ENCODE measurements at regions not wholly inside any gene's neighbourhood (a gene's known extent, or its start where the extent isn't known, plus 50 kb on each side); places are given as distances from the start of the nearest gene placed in this dataset.
"Not testable (repeated sequence)": the region's sequence is repeated elsewhere in the genome, so short reads cannot be mapped to it uniquely, and the experiment has no call there.

DNA sequence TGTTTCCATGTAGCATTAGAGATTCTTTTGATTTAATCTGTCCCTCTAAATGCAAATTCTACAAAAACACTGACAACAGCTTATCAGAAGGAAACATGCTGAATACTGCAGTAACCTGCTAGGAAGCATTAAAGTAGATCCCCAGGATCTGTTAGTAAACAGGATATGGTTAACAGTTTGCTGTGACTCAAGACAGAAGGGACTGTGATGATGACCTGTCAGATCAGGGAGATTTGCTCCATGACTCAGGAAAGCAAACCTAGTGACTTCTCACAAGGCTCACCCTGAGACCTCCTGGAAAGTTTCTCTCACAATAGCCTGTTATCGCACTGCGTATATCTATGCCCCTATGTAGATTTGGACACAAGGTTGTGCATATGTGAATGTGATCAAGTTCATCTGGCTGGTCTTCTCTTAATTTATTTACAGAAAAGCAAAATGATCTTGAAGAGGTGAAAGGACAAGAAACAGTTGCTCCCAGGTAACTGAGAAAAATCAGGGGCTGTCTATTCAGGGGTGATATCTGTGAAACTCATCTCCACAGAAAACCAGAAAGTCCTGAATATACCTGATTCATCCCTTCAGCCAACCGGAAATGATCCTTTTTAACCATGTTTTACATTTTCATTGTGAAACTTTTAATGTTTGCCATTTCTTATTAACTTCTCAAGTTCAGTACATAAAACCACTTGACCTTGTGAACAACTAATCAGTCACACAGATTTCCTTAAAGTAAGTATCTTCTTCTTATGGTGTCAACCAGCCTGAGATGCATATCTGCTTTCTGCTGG lies 333.1 kb upstream of the COX7C start:
- H3K9ac ChIP-seq (ENCODE audit: low read depth, low read length); H3K36me3 ChIP-seq (ENCODE audit: control insufficient read depth, insufficient read depth, low read length); H3K4me3 ChIP-seq (ENCODE audit: low read depth, low read length); H3K9me3 ChIP-seq (ENCODE audit: control insufficient read depth, insufficient read depth, low read length); H3K4me1 ChIP-seq (ENCODE audit: control insufficient read depth, insufficient read depth, low read length); H3K27me3 ChIP-seq (ENCODE audit: control insufficient read depth, insufficient read depth, low read length): not testable (repeated sequence)
- peak overlapping the region; percentile 45 for H3K27ac ChIP-seq (ENCODE audit: low read depth, low read length)

DNA sequence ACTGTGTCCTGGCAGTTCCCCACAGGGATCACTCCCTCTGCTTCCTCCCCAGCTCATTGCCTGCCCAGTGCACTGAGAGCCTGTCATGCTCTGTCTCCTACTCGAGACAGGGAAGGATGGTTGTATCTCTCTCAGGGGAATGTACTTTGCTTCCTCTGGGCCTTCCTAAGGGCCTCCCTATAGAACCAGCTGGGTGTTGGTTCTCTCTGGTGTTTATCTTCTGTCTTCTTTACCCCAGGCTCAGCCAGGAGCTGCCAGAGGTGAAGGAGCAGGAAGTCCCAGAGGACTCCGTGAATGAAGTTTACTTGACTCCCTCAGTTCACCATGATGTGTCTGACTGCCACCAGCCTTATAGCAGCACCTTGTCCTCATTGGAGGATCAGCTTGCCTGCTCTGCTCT lies 330.3 kb upstream of the COX7C start:
- not testable (repeated sequence) for H3K9ac ChIP-seq (ENCODE audit: low read depth, low read length); H3K4me1 ChIP-seq (ENCODE audit: control insufficient read depth, insufficient read depth, low read length); H3K4me3 ChIP-seq (ENCODE audit: low read depth, low read length); H3K27me3 ChIP-seq (ENCODE audit: control insufficient read depth, insufficient read depth, low read length); H3K9me3 ChIP-seq (ENCODE audit: control insufficient read depth, insufficient read depth, low read length); H3K36me3 ChIP-seq (ENCODE audit: control insufficient read depth, insufficient read depth, low read length); H3K27ac ChIP-seq (ENCODE audit: low read depth, low read length)

DNA sequence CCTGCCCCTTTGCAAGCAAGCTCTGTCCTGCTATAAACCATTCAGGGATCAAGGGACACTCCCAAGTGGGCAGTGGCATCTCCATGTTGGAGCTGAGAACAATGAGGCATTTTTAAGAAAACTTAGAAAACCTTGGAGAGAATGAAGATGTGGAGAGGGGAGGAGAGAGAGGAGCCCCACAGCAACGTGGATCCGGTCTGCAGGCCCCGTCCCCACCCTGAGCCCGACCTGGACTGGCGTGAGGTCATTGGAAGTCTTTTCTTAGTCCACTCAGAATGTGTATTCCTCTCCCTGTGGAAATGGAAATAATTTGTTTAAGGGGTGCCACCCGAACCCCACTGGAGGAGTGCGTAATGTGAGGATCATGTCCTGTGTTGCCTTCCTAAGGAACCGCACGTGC lies 328.0 kb upstream of the COX7C start:
- not testable (repeated sequence) for H3K9me3 ChIP-seq (ENCODE audit: control insufficient read depth, insufficient read depth, low read length); H3K36me3 ChIP-seq (ENCODE audit: control insufficient read depth, insufficient read depth, low read length); H3K9ac ChIP-seq (ENCODE audit: low read depth, low read length); H3K27me3 ChIP-seq (ENCODE audit: control insufficient read depth, insufficient read depth, low read length); H3K4me3 ChIP-seq (ENCODE audit: low read depth, low read length); H3K4me1 ChIP-seq (ENCODE audit: control insufficient read depth, insufficient read depth, low read length); H3K27ac ChIP-seq (ENCODE audit: low read depth, low read length)

DNA sequence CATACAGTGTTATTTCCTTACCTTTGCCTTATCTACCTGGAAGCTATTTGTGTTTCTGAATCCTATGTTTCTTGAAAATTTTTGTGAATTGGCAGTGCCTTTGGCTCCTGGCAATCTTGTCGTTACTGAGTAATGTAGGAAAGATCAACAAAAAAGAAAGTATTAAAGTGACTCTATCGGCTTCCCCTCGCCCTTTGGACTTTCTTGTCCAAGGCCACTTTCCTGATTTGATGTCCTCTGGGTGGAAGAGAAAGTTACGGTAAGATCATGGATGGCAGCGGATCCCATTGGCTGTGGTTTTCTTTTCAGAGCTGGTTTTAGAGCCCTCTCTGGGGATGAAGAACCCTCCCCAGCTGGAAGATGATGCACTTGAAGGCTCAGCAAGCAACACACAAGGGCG lies 324.9 kb upstream of the COX7C start:
- not testable (repeated sequence) for H3K9me3 ChIP-seq (ENCODE audit: control insufficient read depth, insufficient read depth, low read length); H3K9ac ChIP-seq (ENCODE audit: low read depth, low read length); H3K4me1 ChIP-seq (ENCODE audit: control insufficient read depth, insufficient read depth, low read length); H3K36me3 ChIP-seq (ENCODE audit: control insufficient read depth, insufficient read depth, low read length); H3K27ac ChIP-seq (ENCODE audit: low read depth, low read length); H3K4me3 ChIP-seq (ENCODE audit: low read depth, low read length); H3K27me3 ChIP-seq (ENCODE audit: control insufficient read depth, insufficient read depth, low read length)

DNA sequence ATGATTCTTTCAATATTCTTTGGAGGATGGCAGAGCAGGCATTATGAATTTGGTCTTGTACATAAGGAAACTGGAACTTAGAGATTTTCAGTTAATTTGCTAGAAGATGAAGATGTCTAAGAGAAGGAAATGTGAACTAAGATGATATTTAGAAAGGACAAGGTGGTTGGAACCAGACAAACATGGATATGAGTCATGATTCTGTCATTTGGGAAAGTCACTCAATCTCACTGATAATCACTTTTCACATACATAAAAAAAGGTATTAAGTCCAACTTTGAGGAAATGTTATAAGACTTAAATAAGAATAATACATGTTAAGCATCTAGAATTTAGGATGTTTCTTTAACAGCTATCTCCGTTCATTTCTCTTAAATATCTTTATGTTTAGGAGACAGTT lies 315.1 kb upstream of the COX7C start:
- H3K9me3 ChIP-seq (ENCODE audit: control insufficient read depth, insufficient read depth, low read length); H3K36me3 ChIP-seq (ENCODE audit: control insufficient read depth, insufficient read depth, low read length); H3K4me1 ChIP-seq (ENCODE audit: control insufficient read depth, insufficient read depth, low read length); H3K9ac ChIP-seq (ENCODE audit: low read depth, low read length); H3K4me3 ChIP-seq (ENCODE audit: low read depth, low read length); H3K27me3 ChIP-seq (ENCODE audit: control insufficient read depth, insufficient read depth, low read length); H3K27ac ChIP-seq (ENCODE audit: low read depth, low read length): not testable (repeated sequence)

DNA sequence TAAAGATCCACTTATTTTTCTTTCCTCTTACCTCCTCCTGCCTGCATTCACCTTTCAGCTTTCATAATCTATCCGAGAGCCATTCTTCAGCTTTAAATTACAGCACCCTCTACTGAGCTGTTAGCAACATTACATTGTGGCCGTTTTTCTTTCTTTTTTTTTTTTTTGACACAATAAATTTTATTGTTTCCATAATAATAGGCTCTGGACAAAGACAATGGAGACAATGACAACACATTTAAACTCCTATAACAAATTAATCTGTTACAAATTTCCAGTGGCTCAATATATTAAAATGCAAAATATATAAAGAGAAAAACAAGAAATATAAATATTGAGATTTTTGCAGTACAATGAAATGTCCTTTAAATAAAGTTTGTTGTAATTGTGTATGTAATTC lies 312.7 kb upstream of the COX7C start:
- not testable (repeated sequence) for H3K27me3 ChIP-seq (ENCODE audit: control insufficient read depth, insufficient read depth, low read length); H3K36me3 ChIP-seq (ENCODE audit: control insufficient read depth, insufficient read depth, low read length); H3K9ac ChIP-seq (ENCODE audit: low read depth, low read length); H3K4me1 ChIP-seq (ENCODE audit: control insufficient read depth, insufficient read depth, low read length); H3K27ac ChIP-seq (ENCODE audit: low read depth, low read length); H3K4me3 ChIP-seq (ENCODE audit: low read depth, low read length); H3K9me3 ChIP-seq (ENCODE audit: control insufficient read depth, insufficient read depth, low read length)

DNA sequence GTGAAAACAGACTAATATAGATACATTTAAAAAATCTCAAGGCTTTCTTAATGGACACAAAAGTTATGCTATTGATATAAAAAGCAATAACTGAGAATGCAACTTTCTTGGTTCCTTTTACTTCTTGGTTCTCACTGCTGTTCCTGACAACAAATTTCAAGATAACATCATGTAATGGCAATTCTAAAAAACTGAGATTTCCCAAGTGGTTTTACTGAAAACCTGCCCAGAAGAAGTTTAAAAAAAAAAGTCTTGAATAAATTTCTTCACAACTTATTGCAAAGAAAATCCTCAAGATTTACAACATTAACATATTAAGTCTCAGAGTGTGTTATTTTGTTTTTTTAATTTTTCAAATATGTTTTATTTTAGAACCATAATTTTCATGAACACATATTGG lies 302.8 kb upstream of the COX7C start:
- H3K27ac ChIP-seq (ENCODE audit: low read depth, low read length) = no peak overlapping the region
- no peaks in the 10 kb centered on the region for H3K4me1 ChIP-seq (ENCODE audit: control insufficient read depth, insufficient read depth, low read length)
- H3K9me3 ChIP-seq (ENCODE audit: control insufficient read depth, insufficient read depth, low read length) = no peaks in the 10 kb centered on the region
- H3K9ac ChIP-seq (ENCODE audit: low read depth, low read length) = no peak overlapping the region
- H3K27me3 ChIP-seq (ENCODE audit: control insufficient read depth, insufficient read depth, low read length) = no peaks in the 10 kb centered on the region
- H3K4me3 ChIP-seq (ENCODE audit: low read depth, low read length) = no peak overlapping the region
- H3K36me3 ChIP-seq (ENCODE audit: control insufficient read depth, insufficient read depth, low read length) = no peaks in the 10 kb centered on the region

DNA sequence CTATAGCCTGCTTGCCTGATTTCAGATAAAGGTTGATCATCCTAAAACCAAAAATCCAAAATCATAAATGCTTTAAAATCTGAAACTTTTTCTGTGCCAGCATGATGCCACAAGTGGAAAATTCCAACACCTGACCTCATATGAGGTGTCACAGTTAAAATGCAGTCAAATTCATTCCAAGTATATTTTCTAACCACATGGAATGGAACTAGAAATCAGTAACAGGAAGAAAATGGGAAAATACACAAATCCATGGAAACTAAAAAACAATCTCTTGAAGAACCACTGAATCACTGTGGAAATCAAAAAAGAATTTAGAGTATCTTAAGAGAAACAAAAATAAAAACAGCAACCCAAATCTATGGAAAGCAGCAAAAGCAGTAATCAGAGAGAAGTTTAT lies 297.5 kb upstream of the COX7C start:
- Histone ChIP-seq H3K27ac (ENCODE audit: low read depth, low read length) (no peak overlapping the region), H3K9ac (ENCODE audit: low read depth, low read length) (no peak overlapping the region), H3K36me3 (ENCODE audit: control insufficient read depth, insufficient read depth, low read length) (no peaks in the 10 kb centered on the region), H3K27me3 (ENCODE audit: control insufficient read depth, insufficient read depth, low read length) (no peaks in the 10 kb centered on the region), H3K4me1 (ENCODE audit: control insufficient read depth, insufficient read depth, low read length) (no peaks in the 10 kb centered on the region), H3K9me3 (ENCODE audit: control insufficient read depth, insufficient read depth, low read length) (no peaks in the 10 kb centered on the region), H3K4me3 (ENCODE audit: low read depth, low read length) (no peak overlapping the region)

DNA sequence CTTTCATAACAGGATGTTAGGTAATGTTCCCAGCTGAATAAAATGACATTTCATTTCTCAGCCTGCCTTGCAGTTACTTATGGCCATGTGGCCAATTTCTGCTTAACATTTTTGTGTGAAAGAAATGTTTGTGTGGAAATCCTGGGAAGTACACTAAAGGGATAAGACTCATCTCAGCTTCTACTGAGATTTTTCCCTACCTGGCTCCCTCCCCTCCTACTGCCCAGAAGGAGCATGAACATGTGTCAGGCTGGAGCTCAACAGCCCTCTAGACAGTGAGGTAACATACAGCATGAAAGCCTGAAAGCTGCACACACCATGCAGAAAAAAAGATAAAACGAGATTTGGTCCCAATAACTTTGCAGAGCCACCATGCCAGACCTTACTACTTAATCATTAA lies 288.4 kb upstream of the COX7C start:
- no peak overlapping the region for H3K27ac ChIP-seq (ENCODE audit: low read depth, low read length)
- no peaks in the 10 kb centered on the region for H3K27me3 ChIP-seq (ENCODE audit: control insufficient read depth, insufficient read depth, low read length)
- H3K4me1 ChIP-seq (ENCODE audit: control insufficient read depth, insufficient read depth, low read length) = no peaks in the 10 kb centered on the region
- no peak overlapping the region for H3K4me3 ChIP-seq (ENCODE audit: low read depth, low read length)
- no peak overlapping the region for H3K9ac ChIP-seq (ENCODE audit: low read depth, low read length)
- H3K9me3 ChIP-seq (ENCODE audit: control insufficient read depth, insufficient read depth, low read length) = no peaks in the 10 kb centered on the region
- H3K36me3 ChIP-seq (ENCODE audit: control insufficient read depth, insufficient read depth, low read length) = no peaks in the 10 kb centered on the region

DNA sequence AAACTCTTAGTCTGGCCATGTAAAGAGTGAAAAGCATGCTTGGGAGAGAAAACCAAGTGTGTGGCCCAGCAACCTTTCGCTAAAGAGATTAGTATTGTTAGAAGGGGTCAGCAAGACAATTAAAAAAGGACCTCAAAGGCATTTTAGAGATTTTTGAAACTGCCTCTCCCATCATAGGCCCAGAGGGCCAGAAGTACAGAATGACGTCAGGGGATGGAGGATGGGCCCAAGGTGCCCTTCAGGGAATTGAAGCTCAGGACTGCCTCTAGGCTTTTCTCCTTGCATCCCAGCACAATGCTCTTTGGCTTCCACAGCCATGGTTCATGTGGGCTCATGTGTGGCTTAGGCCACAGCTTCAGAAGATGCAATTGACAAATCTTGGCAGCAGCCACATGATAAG lies 287.0 kb upstream of the COX7C start:
- Histone ChIP-seq H3K9ac (ENCODE audit: low read depth, low read length) (no peak overlapping the region), H3K36me3 (ENCODE audit: control insufficient read depth, insufficient read depth, low read length) (no peaks in the 10 kb centered on the region), H3K27me3 (ENCODE audit: control insufficient read depth, insufficient read depth, low read length) (no peaks in the 10 kb centered on the region), H3K4me1 (ENCODE audit: control insufficient read depth, insufficient read depth, low read length) (no peaks in the 10 kb centered on the region), H3K9me3 (ENCODE audit: control insufficient read depth, insufficient read depth, low read length) (no peaks in the 10 kb centered on the region), H3K27ac (ENCODE audit: low read depth, low read length) (no peak overlapping the region), H3K4me3 (ENCODE audit: low read depth, low read length) (no peak overlapping the region)

DNA sequence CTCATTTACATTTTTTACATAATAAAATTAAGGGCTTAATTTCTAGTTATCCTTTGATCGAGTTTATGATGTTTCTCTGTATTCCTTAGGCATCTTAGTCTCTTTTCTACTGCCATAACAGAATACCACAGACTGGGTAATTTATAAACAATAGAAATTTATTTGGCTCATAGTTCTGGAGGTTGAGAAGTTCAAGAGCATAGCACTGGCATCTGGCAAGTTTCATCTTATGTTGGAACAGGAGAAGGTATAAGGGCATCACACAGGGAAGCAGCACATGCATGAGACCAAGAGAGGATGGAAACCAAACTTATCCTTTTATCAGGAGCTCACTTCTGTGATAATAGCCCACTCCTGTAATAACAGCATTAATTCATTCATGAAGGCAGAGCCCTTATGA lies 284.9 kb upstream of the COX7C start:
- H3K4me3 ChIP-seq (ENCODE audit: low read depth, low read length) = no peak overlapping the region
- no peaks in the 10 kb centered on the region for H3K36me3 ChIP-seq (ENCODE audit: control insufficient read depth, insufficient read depth, low read length)
- no peaks in the 10 kb centered on the region for H3K9me3 ChIP-seq (ENCODE audit: control insufficient read depth, insufficient read depth, low read length)
- H3K4me1 ChIP-seq (ENCODE audit: control insufficient read depth, insufficient read depth, low read length) = no peaks in the 10 kb centered on the region
- no peak overlapping the region for H3K9ac ChIP-seq (ENCODE audit: low read depth, low read length)
- H3K27ac ChIP-seq (ENCODE audit: low read depth, low read length) = no peak overlapping the region
- H3K27me3 ChIP-seq (ENCODE audit: control insufficient read depth, insufficient read depth, low read length) = no peaks in the 10 kb centered on the region

Measured in HUES48 (cell line).